Cardiac muscle cell (in vitro differentiated cells and primary cell): ENCODE measurements at regions not wholly inside any gene's neighbourhood (a gene's known extent, or its start where the extent isn't known, plus 50 kb on each side); places are given as distances from the start of the nearest gene placed in this dataset.

Source experiments
- DNase-seq, 2 donors: peaks; one replicate each; pipeline versions ENCODE4 v3.0.0 to v3.0.0-alpha.2; 2010 to 2017; ENCODE audit warnings: low read depth in 1 of 2, low spot score in 1 of 2
- H3K27ac ChIP-seq: fragments of 200-600 bp; sonication (generic); 2 replicates; pipeline ENCODE4 v1.5.1; 2016
- H3K27me3 ChIP-seq: fragments of 200-600 bp; sonication (generic); 2 replicates; pipeline ENCODE4 v1.6.0; 2016; ENCODE audit warnings: control low read depth
- H3K36me3 ChIP-seq: fragments of 200-600 bp; sonication (generic); 2 replicates; pipeline ENCODE4 v1.5.1; 2016; ENCODE audit warnings: control low read depth
- H3K4me1 ChIP-seq: fragments of 200-600 bp; sonication (generic); 2 replicates; pipeline ENCODE4 v1.8.1; 2017; ENCODE audit warnings: low read depth, mild to moderate bottlenecking, mixed run types
- H3K4me3 ChIP-seq: fragments of 200-600 bp; sonication (generic); 2 replicates; pipeline ENCODE4 v1.5.1; 2016; ENCODE audit warnings: mild to moderate bottlenecking
- H3K9me3 ChIP-seq: fragments of 200-600 bp; sonication (generic); 2 replicates; pipeline ENCODE4 v1.5.1; 2017; ENCODE audit warnings: low read depth, mild to moderate bottlenecking, control low read depth
- TF ChIP-seq, protein P1 (sequence below): IDR thresholded peaks from 2 replicates; pipeline ENCODE4 v1.5.1; 2012; ENCODE audit warnings: low read depth, mild to moderate bottlenecking, low read length

DNA sequence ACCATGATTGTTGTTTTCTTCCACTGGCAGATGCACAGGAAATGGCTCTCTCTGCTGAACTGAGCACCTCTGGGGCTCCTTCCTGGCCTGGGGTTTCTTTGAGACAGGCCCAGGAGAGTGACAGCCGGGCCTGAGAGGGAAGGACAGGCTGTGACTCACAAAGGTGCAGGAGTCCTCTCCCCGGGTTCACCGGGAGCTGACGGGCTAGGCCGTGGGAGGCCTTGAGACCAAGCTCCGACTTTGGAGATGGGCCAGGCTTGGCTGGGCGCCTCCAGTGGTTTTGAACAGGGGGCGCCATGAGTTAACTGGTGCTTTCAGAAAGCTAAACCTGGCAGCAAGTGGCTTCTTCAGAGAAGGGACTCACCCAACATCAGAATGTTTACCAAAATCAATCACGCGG lies 143.4 kb downstream of the URI1 start:
- H3K27me3 ChIP-seq, result no peaks in the 10 kb centered on the region
- H3K27ac ChIP-seq, result no peak overlapping the region
- TF ChIP-seq, protein P1, sequence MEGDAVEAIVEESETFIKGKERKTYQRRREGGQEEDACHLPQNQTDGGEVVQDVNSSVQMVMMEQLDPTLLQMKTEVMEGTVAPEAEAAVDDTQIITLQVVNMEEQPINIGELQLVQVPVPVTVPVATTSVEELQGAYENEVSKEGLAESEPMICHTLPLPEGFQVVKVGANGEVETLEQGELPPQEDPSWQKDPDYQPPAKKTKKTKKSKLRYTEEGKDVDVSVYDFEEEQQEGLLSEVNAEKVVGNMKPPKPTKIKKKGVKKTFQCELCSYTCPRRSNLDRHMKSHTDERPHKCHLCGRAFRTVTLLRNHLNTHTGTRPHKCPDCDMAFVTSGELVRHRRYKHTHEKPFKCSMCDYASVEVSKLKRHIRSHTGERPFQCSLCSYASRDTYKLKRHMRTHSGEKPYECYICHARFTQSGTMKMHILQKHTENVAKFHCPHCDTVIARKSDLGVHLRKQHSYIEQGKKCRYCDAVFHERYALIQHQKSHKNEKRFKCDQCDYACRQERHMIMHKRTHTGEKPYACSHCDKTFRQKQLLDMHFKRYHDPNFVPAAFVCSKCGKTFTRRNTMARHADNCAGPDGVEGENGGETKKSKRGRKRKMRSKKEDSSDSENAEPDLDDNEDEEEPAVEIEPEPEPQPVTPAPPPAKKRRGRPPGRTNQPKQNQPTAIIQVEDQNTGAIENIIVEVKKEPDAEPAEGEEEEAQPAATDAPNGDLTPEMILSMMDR, result no peak
- H3K9me3 ChIP-seq, result no peaks in the 10 kb centered on the region
- H3K36me3 ChIP-seq, result no peaks in the 10 kb centered on the region
- DNase-seq, result peak; percentile 8 to 11
- H3K4me1 ChIP-seq, result no peaks in the 10 kb centered on the region
- H3K4me3 ChIP-seq, result no peak overlapping the region

DNA sequence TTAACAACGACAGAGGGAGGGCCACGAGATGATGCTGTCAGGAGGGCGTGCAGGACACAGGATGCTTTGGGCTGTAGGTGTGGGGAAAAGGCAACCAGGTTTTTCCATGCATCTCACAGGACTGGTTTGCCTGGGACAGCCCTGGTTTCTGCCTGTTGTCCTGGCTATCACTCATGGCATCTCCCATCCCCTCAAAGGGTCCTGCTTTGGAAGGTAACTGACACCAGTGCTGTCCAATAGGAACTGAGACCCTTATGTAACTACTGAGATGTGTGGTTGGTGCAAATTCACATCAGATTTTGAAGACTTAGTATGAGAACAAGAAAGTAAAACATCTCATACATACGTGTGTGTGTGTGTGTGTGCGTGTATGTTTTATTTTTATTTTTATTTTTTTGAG lies 144.2 kb downstream of the URI1 start:
- Histone ChIP-seq H3K27ac (no peak overlapping the region), H3K4me3 (no peak overlapping the region), H3K4me1 (no peaks in the 10 kb centered on the region), H3K9me3 (no peaks in the 10 kb centered on the region), H3K36me3 (no peaks in the 10 kb centered on the region), H3K27me3 (no peaks in the 10 kb centered on the region)
- no peak for DNase-seq
- TF ChIP-seq, protein P1, result no peak

DNA sequence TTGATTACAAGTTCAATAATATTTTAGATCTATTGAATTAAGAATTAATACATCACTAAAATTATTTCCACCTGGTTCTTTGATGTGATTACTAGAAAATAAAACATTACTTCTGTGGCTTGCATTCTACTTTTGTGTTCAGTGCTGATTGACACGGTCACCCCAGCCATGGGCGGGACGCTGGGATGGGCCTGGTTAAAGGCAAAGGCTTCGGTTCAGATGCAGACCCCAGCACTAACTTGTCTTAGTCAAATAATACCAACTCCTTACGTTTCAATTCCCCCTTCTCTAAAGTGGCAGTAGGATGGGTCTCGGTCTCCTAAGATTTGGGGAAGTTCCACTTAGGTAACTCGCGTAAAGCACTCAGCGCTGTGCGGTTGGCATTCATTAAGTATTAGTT lies 144.9 kb downstream of the URI1 start:
- Histone ChIP-seq H3K4me1 (no peaks in the 10 kb centered on the region), H3K27me3 (no peaks in the 10 kb centered on the region), H3K27ac (no peak overlapping the region), H3K9me3 (no peaks in the 10 kb centered on the region), H3K4me3 (no peak overlapping the region), H3K36me3 (no peaks in the 10 kb centered on the region)
- TF ChIP-seq, protein P1, result no peak
- DNase-seq, result no peak

DNA sequence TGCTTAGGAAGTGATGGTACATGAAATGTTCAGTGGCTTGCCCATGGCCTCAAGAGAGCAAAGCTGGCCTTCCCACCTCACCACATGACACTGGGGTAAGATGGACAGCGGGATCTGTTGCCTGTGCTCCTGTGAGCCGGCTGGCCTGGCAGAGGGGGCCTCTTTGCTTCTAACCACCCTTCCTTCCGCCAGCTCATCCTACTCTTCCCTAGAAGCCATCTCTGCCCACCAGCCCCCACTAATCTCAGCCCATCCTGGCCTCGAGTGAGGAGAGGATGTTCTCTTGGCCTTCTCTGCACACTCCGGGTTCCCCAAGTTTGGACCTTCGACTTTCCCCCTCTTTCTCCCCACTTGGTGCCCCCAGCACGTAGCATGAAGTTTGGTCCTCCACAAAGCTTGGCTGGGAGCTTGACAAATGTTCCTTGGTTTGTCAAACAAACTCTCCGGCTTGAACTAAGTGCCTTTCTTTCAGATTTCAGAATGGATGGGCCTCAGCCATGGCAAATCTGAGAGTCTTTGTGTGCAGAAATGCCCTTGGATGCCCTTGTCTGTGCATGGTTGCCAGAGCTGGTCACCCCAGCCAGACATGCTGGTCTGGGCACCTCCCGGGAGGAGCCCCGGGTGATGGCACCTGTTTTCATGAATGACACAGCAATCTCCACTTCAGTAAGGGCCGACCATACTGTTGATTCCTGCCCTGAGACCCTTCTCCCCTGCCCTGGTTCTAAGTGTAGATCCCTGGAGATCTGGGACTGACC lies 145.5 kb downstream of the URI1 start:
- Histone ChIP-seq H3K27ac (no peak overlapping the region), H3K9me3 (no peaks in the 10 kb centered on the region), H3K36me3 (no peaks in the 10 kb centered on the region), H3K27me3 (no peaks in the 10 kb centered on the region), H3K4me3 (no peak overlapping the region), H3K4me1 (no peaks in the 10 kb centered on the region)
- no peak for DNase-seq
- TF ChIP-seq, protein P1, result no peak

DNA sequence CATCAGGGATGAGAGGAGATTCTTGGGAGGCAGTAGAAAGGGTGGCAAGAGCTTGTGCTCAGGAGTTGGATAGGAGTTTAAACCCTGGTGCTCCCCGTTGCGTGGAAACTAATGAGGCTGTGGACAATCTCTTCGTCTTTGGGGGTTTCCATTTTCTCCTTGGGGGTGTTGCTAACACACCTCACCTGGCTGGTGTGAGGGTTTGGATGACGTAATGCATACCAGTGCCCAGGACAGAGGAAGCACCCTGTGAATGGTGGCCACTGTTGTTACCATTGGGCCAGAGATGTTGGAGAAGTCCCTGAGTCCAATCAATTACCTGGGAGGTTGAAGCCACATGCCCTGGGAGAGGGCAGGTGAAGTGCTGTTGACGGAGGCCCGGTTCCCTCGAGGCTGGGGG lies 146.5 kb downstream of the URI1 start:
- TF ChIP-seq, protein P1, result no peak
- Histone ChIP-seq H3K36me3 (no peaks in the 10 kb centered on the region), H3K4me3 (no peak overlapping the region), H3K27me3 (no peaks in the 10 kb centered on the region), H3K27ac (no peak overlapping the region), H3K4me1 (no peaks in the 10 kb centered on the region), H3K9me3 (no peaks in the 10 kb centered on the region)
- no peak for DNase-seq
